ENCODE measurements at regions not wholly inside any gene's neighbourhood (a gene's known extent, or its start where the extent isn't known, plus 50 kb on each side); places are given as distances from the start of the nearest gene placed in this dataset.

GRCh38 chr6:164897523-164898235, 411.7 kb downstream of the C6orf118 start:
- TF ChIP-seq, protein P1, sequence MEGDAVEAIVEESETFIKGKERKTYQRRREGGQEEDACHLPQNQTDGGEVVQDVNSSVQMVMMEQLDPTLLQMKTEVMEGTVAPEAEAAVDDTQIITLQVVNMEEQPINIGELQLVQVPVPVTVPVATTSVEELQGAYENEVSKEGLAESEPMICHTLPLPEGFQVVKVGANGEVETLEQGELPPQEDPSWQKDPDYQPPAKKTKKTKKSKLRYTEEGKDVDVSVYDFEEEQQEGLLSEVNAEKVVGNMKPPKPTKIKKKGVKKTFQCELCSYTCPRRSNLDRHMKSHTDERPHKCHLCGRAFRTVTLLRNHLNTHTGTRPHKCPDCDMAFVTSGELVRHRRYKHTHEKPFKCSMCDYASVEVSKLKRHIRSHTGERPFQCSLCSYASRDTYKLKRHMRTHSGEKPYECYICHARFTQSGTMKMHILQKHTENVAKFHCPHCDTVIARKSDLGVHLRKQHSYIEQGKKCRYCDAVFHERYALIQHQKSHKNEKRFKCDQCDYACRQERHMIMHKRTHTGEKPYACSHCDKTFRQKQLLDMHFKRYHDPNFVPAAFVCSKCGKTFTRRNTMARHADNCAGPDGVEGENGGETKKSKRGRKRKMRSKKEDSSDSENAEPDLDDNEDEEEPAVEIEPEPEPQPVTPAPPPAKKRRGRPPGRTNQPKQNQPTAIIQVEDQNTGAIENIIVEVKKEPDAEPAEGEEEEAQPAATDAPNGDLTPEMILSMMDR (IDR thresholded peaks at IDR 0.05; ENCODE audit: insufficient read depth, low read length, poor library complexity, severe bottlenecking) = no peak
- no peak for TF ChIP-seq EZH2phosphoT487 (conservative IDR thresholded peaks at IDR 0.05; ENCODE audit: low read length)
